Activated T-helper 2 cell treated with anti-CD3 and anti-CD28 coated beads, Interferon-gamma antibody, Interleukin-2, Interleukin-4, amounts not matched to agents 10 μg/mL and 5 μg/mL and 100 μg/mL, durations not matched to agents 14 hours and 24 hours and 36 hours (primary cell): ENCODE measurements at regions not wholly inside any gene's neighbourhood (a gene's known extent, or its start where the extent isn't known, plus 50 kb on each side); places are given as distances from the start of the nearest gene placed in this dataset.
A peak's percentile ranks its signal among the peaks of the same experiment; 100 is the strongest.
"Not testable (repeated sequence)": the region's sequence is repeated elsewhere in the genome, so short reads cannot be mapped to it uniquely, and the experiment has no call there.

Experiments
- DNase-seq: peaks from one replicate; pipeline ENCODE4 v3.0.0; 2021; ENCODE audit warnings: low spot score
- H3K27ac Mint-ChIP-seq: one replicate; pipeline ENCODE4 v1.8.0; 2021; ENCODE audit warnings: mixed read lengths
- H3K27me3 Mint-ChIP-seq: one replicate; pipeline ENCODE4 v1.8.0; 2021; ENCODE audit warnings: low read depth, mixed read lengths
- H3K36me3 Mint-ChIP-seq: one replicate; pipeline ENCODE4 v1.8.0; 2021; ENCODE audit warnings: low read depth, mixed read lengths
- H3K4me1 Mint-ChIP-seq: one replicate; pipeline ENCODE4 v1.8.0; 2021; ENCODE audit warnings: low read depth, mixed read lengths
- H3K4me3 Mint-ChIP-seq: one replicate; pipeline ENCODE4 v1.8.0; 2021; ENCODE audit warnings: low read depth, mild to moderate bottlenecking, moderate library complexity, mixed read lengths
- H3K9me3 Mint-ChIP-seq: one replicate; pipeline ENCODE4 v1.8.0; 2021; ENCODE audit warnings: mixed read lengths
- intact Hi-C: fragments of 100-400 bp; cut with micrococcal nuclease; formaldehyde crosslinking; loops from one replicate; pipeline ENCODE4 v1.15.1; 2023

GRCh38 chr7:66557214-66558200 lies 71.2 kb upstream of the KCTD7 start:
- peaks cover 1% of the 10 kb centered on the region for H3K4me1 Mint-ChIP-seq
- no peak overlapping the region for H3K27ac Mint-ChIP-seq

GRCh38 chr7:66558201-66558641 lies 70.5 kb upstream of the KCTD7 start:
- no peak for DNase-seq
- intact Hi-C loops, result no loop called here
- Mint-ChIP-seq H3K9me3 (no peaks in the 10 kb centered on the region), H3K4me3 (no peak overlapping the region), H3K36me3 (peaks cover 30% of the 10 kb centered on the region), H3K4me1 (peaks cover 1% of the 10 kb centered on the region), H3K27me3 (no peaks in the 10 kb centered on the region), H3K27ac (no peak overlapping the region)

More at GRCh38 chr7:66557214-66558200, 71.2 kb upstream of the KCTD7 start:
- intact Hi-C loops, result no loop called here
- Mint-ChIP-seq H3K4me3 (no peak overlapping the region), H3K9me3 (no peaks in the 10 kb centered on the region), H3K36me3 (peaks cover 29% of the 10 kb centered on the region), H3K27me3 (no peaks in the 10 kb centered on the region)
- DNase-seq, result peak; percentile 60

- H3K27me3 Mint-ChIP-seq, result no peaks in the 10 kb centered on the region
- H3K4me3 Mint-ChIP-seq, result no peak overlapping the region
- H3K9me3 Mint-ChIP-seq, result no peaks in the 10 kb centered on the region
- no peak for DNase-seq
- H3K4me1 Mint-ChIP-seq, result peaks cover 1% of the 10 kb centered on the region
- H3K36me3 Mint-ChIP-seq, result peaks cover 33% of the 10 kb centered on the region
- intact Hi-C loops, result no loop called here
- H3K27ac Mint-ChIP-seq, result no peak overlapping the region
Observed at GRCh38 chr7:66558660-66559465, 69.8 kb upstream of the KCTD7 start.

GRCh38 chr7:66564045-66564444 lies 64.6 kb upstream of the KCTD7 start:
- no peak overlapping the region for H3K27ac Mint-ChIP-seq
- peaks cover 1% of the 10 kb centered on the region for H3K4me1 Mint-ChIP-seq
- peaks cover 35% of the 10 kb centered on the region for H3K36me3 Mint-ChIP-seq
- DNase-seq, result no peak
- no peak overlapping the region for H3K4me3 Mint-ChIP-seq
- H3K27me3 Mint-ChIP-seq, result no peaks in the 10 kb centered on the region
- H3K9me3 Mint-ChIP-seq, result no peaks in the 10 kb centered on the region
- intact Hi-C loops, result no loop called here

GRCh38 chr7:66570179-66570578 lies 58.5 kb upstream of the KCTD7 start:
- intact Hi-C loops, H3K4me1 Mint-ChIP-seq, DNase-seq, H3K27ac Mint-ChIP-seq, H3K4me3 Mint-ChIP-seq, H3K9me3 Mint-ChIP-seq, H3K27me3 Mint-ChIP-seq: not testable (repeated sequence)
- H3K36me3 Mint-ChIP-seq, result peaks cover 69% of the 10 kb centered on the region

GRCh38 chr7:66571568-66571967 lies 57.1 kb upstream of the KCTD7 start:
- peaks cover 10% of the 10 kb centered on the region for H3K4me1 Mint-ChIP-seq
- H3K27ac Mint-ChIP-seq, result no peak overlapping the region
- intact Hi-C loops, result no loop called here
- no peaks in the 10 kb centered on the region for H3K27me3 Mint-ChIP-seq
- H3K9me3 Mint-ChIP-seq, result no peaks in the 10 kb centered on the region
- H3K36me3 Mint-ChIP-seq, result peaks cover 77% of the 10 kb centered on the region
- DNase-seq, result no peak
- H3K4me3 Mint-ChIP-seq, result no peak overlapping the region

- Mint-ChIP-seq H3K36me3 (peaks cover 80% of the 10 kb centered on the region), H3K4me1 (peaks cover 25% of the 10 kb centered on the region)
- H3K27ac Mint-ChIP-seq, H3K4me3 Mint-ChIP-seq, H3K9me3 Mint-ChIP-seq, intact Hi-C loops, DNase-seq, H3K27me3 Mint-ChIP-seq: not testable (repeated sequence)
Observed at GRCh38 chr7:66573782-66574495, 54.7 kb upstream of the KCTD7 start.

GRCh38 chr7:66574768-66575167 lies 53.9 kb upstream of the KCTD7 start:
- H3K27ac Mint-ChIP-seq, H3K9me3 Mint-ChIP-seq, DNase-seq, H3K4me3 Mint-ChIP-seq, H3K27me3 Mint-ChIP-seq, intact Hi-C loops: not testable (repeated sequence)
- H3K4me1 Mint-ChIP-seq, result peaks cover 25% of the 10 kb centered on the region
- H3K36me3 Mint-ChIP-seq, result peaks cover 74% of the 10 kb centered on the region

- no peak overlapping the region for H3K27ac Mint-ChIP-seq
- intact Hi-C loops, result no loop called here
- H3K36me3 Mint-ChIP-seq, result peaks cover 68% of the 10 kb centered on the region
- no peak overlapping the region for H3K4me3 Mint-ChIP-seq
- no peak for DNase-seq
- H3K27me3 Mint-ChIP-seq, result no peaks in the 10 kb centered on the region
- peaks cover 25% of the 10 kb centered on the region for H3K4me1 Mint-ChIP-seq
- H3K9me3 Mint-ChIP-seq, result no peaks in the 10 kb centered on the region
Observed at GRCh38 chr7:66575398-66575797, 53.3 kb upstream of the KCTD7 start.

- Mint-ChIP-seq H3K36me3 (peaks cover 59% of the 10 kb centered on the region), H3K9me3 (no peaks in the 10 kb centered on the region), H3K27me3 (no peaks in the 10 kb centered on the region), H3K27ac (no peak overlapping the region), H3K4me1 (peaks cover 25% of the 10 kb centered on the region), H3K4me3 (no peak overlapping the region)
- no peak for DNase-seq
- intact Hi-C loops, result no loop called here
Observed at GRCh38 chr7:66576646-66577045, 52.0 kb upstream of the KCTD7 start.
